Spleen (tissue), 7 donors: ENCODE measurements at regions not wholly inside any gene's neighbourhood (a gene's known extent, or its start where the extent isn't known, plus 50 kb on each side); places are given as distances from the start of the nearest gene placed in this dataset.

Experiments
- POLR2A ChIP-seq, 3 donors: fragments of 450-650 bp; IDR thresholded peaks; one replicate each; pipeline ENCODE4 v1.5.1; 2017; ENCODE audit warnings: antibody characterized with exemption in 3 of 3, mild to moderate bottlenecking in 1 of 3
- POLR2AphosphoS5 ChIP-seq, 3 donors: sonication (generic); formaldehyde crosslinking; IDR thresholded peaks; one replicate each; pipeline ENCODE4 v1.5.1; 2017; ENCODE audit warnings: antibody characterized with exemption in 3 of 3
- TF ChIP-seq, protein P1 (sequence below), 11 experiments: fragments of 200-600 bp in 7 of 11; fragments of 450-650 bp in 4 of 11; sonication (generic) in 4 of 11; IDR thresholded peaks in 8 of 11; conservative IDR thresholded peaks in 3 of 11; 1 replicate in 7 of 11; 2 replicates in 4 of 11; pipeline versions ENCODE4 v1.4.0 to v1.8.0; 2016 to 2021; ENCODE audit warnings: antibody characterized with exemption in 11 of 11, inconsistent platforms in 4 of 11, mild to moderate bottlenecking in 1 of 11
- donor health status: DM: no; HTN: no; CAD: no; lungs with moderate emphysema.
- donor health status: DM: no; HTN: no; CAD: no.
- donor health status: DM: no; HTN: no; CAD: no.

DNA sequence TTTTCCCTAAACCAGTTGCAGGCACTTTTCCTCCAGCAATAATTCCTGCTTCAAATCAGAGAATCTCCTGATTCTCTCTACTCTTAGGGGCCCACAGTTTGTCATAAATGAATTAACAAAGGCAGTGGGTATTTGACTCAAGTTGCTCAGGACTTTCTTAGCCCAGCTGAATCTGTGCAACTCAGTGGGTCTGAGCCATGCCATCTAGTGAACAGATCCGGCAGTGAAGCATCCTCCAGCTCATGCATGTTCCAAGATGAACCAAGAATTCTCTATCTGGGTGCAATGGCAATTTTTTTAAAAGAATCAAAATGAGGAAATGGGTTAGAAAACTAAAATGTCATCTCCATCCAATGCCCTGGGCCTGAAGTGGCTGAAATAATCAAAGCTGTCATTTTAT is 575.2 kb upstream of the CDH11 start:
- TF ChIP-seq, protein P1, sequence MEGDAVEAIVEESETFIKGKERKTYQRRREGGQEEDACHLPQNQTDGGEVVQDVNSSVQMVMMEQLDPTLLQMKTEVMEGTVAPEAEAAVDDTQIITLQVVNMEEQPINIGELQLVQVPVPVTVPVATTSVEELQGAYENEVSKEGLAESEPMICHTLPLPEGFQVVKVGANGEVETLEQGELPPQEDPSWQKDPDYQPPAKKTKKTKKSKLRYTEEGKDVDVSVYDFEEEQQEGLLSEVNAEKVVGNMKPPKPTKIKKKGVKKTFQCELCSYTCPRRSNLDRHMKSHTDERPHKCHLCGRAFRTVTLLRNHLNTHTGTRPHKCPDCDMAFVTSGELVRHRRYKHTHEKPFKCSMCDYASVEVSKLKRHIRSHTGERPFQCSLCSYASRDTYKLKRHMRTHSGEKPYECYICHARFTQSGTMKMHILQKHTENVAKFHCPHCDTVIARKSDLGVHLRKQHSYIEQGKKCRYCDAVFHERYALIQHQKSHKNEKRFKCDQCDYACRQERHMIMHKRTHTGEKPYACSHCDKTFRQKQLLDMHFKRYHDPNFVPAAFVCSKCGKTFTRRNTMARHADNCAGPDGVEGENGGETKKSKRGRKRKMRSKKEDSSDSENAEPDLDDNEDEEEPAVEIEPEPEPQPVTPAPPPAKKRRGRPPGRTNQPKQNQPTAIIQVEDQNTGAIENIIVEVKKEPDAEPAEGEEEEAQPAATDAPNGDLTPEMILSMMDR (IDR thresholded peaks at IDR 0.05 in 8 of 11, conservative IDR thresholded peaks at IDR 0.05 in 3 of 11): no peak
- TF ChIP-seq POLR2A (IDR thresholded peaks at IDR 0.05) (no peak), POLR2AphosphoS5 (IDR thresholded peaks at IDR 0.05) (no peak)
